ENCODE measurements at regions not wholly inside any gene's neighbourhood (a gene's known extent, or its start where the extent isn't known, plus 50 kb on each side); places are given as distances from the start of the nearest gene placed in this dataset.

DNA sequence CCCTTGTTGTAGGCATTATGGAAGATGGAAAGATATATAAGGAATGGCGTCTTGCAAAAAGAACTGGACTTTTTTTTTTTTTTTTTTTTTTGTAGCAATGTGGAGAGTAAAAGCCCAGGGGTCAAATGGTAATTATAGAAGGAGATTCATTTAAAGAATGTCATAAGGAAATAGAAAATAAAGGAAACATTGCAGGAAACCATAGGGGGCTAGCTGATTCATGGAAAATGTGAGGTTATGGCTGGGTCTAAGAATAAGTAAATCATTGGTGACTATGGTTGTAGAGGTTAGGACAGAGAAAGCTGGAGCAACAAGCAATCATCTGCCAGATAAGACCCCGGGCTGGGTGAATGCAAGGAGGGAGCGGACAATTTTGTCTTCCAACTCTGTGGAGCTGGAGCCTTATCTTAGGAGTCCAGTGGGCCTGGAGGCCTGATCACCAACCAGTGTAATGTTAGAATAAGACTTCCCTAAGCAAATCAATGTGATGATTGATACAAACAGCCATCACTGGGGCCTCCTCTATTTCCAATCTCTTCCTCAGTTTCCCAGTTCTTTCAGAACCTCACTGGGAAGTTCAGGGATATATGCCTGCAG, 201.2 kb upstream of the TNP1 start:
- TF ChIP-seq CTCF (IDR thresholded peaks at IDR 0.05) (no peak), POLR2A (IDR thresholded peaks at IDR 0.05) (no peak)
